Body of pancreas (tissue), 4 donors: ENCODE measurements at regions not wholly inside any gene's neighbourhood (a gene's known extent, or its start where the extent isn't known, plus 50 kb on each side); places are given as distances from the start of the nearest gene placed in this dataset.

Experiments
- ATAC-seq: fragments of 150-250 bp; one replicate; pipeline ENCODE4 v1.9.1; 2016
- DNase-seq, 4 donors: peaks; one replicate each; pipeline ENCODE4 v3.0.0-alpha.2; 2019
- H3K27ac ChIP-seq, 4 donors: fragments of 200-600 bp; sonication (generic); 1 replicate in 3 of 4; 2 replicates in 1 of 4; pipeline versions ENCODE4 v1.5.1 to v1.6.1; 2016 to 2019; ENCODE audit warnings: mild to moderate bottlenecking in 1 of 4, mixed read lengths in 1 of 4, moderate library complexity in 1 of 4
- H3K27me3 ChIP-seq, 2 donors: fragments of 200-600 bp; sonication (generic); one replicate each; pipeline ENCODE4 v1.6.0; 2016; ENCODE audit warnings: mild to moderate bottlenecking in 1 of 2
- H3K36me3 ChIP-seq, 2 donors: fragments of 200-600 bp; sonication (generic); replicated peaks in 1 of 2; 2 replicates each; pipeline ENCODE4 v1.5.1; 2016; ENCODE audit warnings: low read depth in 2 of 2; ENCODE audit not compliant: insufficient read depth in 1 of 2
- H3K4me1 ChIP-seq: fragments of 200-600 bp; sonication (generic); one replicate; pipeline ENCODE4 v1.6.0; 2016
- H3K4me3 ChIP-seq, 2 donors: fragments of 200-600 bp; sonication (generic); 1 replicate in 1 of 2; 2 replicates in 1 of 2; pipeline ENCODE4 v1.5.1; 2016 to 2019
- H3K9me3 ChIP-seq, 3 donors: fragments of 200-600 bp; sonication (generic); 1 replicate in 2 of 3; 2 replicates in 1 of 3; pipeline ENCODE4 v1.5.1; 2016
- POLR2A ChIP-seq, 3 donors: fragments of 450-650 bp; IDR thresholded peaks; one replicate each; pipeline ENCODE4 v1.6.1; 2016; ENCODE audit warnings: antibody characterized with exemption in 3 of 3, mild to moderate bottlenecking in 2 of 3
- WGBS, 2 donors: methylation state at CpG; one replicate each; pipeline ENCODE4 v1.1.5; 2017; 5-methylcytosine and 5-hydroxymethylcytosine counted together
- intact Hi-C: fragments of 100-400 bp; cut with DNase I; formaldehyde crosslinking; loops from one replicate; pipeline ENCODE4 v1.15.1; 2023
- TF ChIP-seq, protein P1 (sequence below), 7 experiments: fragments of 450-650 bp in 4 of 7; fragments of 200-600 bp in 3 of 7; sonication (generic) in 3 of 7; IDR thresholded peaks; one replicate each; pipeline ENCODE4 v1.5.1; 2016 to 2019; ENCODE audit warnings: antibody characterized with exemption in 7 of 7

GRCh38 chr7:32412471-32412870 lies 77.7 kb downstream of the LSM5 start:
- DNase-seq (no peak), ATAC-seq (no peak)
- 53 to 59% methylated on average over 4 of the region's 4 CpGs for WGBS, 2 donors
- intact Hi-C loops = no loop called here
- no peak overlapping the region for H3K4me3 ChIP-seq
- no peaks in the 10 kb centered on the region for H3K4me1 ChIP-seq
- no peaks in the 10 kb centered on the region for H3K27me3 ChIP-seq
- no peak for TF ChIP-seq POLR2A (IDR thresholded peaks at IDR 0.05)
- TF ChIP-seq, protein P1, sequence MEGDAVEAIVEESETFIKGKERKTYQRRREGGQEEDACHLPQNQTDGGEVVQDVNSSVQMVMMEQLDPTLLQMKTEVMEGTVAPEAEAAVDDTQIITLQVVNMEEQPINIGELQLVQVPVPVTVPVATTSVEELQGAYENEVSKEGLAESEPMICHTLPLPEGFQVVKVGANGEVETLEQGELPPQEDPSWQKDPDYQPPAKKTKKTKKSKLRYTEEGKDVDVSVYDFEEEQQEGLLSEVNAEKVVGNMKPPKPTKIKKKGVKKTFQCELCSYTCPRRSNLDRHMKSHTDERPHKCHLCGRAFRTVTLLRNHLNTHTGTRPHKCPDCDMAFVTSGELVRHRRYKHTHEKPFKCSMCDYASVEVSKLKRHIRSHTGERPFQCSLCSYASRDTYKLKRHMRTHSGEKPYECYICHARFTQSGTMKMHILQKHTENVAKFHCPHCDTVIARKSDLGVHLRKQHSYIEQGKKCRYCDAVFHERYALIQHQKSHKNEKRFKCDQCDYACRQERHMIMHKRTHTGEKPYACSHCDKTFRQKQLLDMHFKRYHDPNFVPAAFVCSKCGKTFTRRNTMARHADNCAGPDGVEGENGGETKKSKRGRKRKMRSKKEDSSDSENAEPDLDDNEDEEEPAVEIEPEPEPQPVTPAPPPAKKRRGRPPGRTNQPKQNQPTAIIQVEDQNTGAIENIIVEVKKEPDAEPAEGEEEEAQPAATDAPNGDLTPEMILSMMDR (IDR thresholded peaks at IDR 0.05) = no peak
- no peaks in the 10 kb centered on the region for H3K9me3 ChIP-seq
- no peaks in the 10 kb centered on the region for H3K36me3 ChIP-seq
- no peak overlapping the region for H3K27ac ChIP-seq

DNA sequence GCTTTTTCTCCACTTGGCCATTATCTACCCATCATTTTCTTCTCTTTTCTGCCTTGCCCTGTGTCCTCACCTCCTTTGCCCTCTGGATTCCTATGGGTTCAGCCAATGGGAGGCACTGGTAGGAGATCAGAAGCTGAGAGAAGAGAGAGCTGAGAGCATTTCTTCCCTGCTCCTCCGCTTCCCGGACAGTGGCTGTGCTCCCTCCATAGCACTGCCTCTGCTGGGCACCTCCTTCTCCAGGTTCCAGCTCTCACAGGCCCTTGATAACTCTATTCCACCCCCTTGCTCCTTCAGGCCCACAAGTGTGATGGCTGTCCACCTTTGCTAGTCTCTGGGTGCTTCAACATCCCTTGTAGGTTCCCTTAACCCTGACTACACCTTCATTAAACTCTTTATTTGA lies 79.6 kb downstream of the LSM5 start:
- WGBS, 2 donors = 78 to 89% methylated on average over 2 of the region's 2 CpGs
- Histone ChIP-seq H3K36me3 (no peaks in the 10 kb centered on the region), H3K4me1 (no peaks in the 10 kb centered on the region), H3K27me3 (no peaks in the 10 kb centered on the region), H3K4me3 (no peak overlapping the region), H3K9me3 (no peaks in the 10 kb centered on the region), H3K27ac (no peak overlapping the region)
- DNase-seq (no peak), ATAC-seq (no peak)
- intact Hi-C loops = no loop called here
- TF ChIP-seq, protein P1 (IDR thresholded peaks at IDR 0.05) = no peak
- no peak for TF ChIP-seq POLR2A (IDR thresholded peaks at IDR 0.05)

- 0% methylated on average over 1 of the region's 1 CpG for WGBS, 2 donors
- no peak for DNase-seq
- intact Hi-C loops = no loop called here
Observed at GRCh38 chr7:32406386-32406785, 83.8 kb downstream of the LSM5 start.

DNA sequence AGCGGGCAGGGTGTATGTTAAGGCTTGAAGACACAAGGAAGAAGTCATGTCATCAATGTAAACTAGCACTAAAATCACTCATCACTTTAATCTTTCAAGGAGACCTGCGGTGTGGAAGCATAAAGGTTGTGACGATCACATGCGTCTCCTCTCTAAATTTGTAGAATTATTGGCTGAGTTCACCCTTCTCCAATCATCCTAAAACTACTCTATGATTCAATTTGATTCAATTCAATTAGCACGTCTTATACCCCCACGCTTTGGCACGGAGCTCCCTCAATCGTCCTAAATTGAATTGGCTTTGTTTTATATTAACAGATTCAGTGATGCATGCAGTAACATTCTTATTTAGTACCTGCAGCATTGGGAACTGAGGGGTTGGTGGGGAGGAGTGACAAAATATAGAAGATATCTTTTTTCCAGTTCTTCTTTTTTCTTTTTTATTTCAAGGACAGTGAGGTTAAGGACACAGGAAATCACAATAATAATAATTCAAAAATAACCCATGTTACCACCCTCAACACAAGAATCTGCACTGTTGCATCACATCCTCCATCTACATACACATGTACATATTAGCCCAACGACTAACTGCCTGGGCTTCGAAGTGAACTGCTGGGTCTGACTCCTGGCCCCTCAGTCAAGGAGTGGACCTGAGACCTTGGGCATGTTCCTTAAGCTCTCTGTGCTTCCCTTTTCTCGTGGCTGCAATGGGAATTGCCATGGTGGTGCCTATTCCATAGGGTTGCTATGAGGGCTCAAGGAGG lies 86.5 kb downstream of the LSM5 start:
- Histone ChIP-seq H3K9me3 (no peaks in the 10 kb centered on the region), H3K27ac (no peak overlapping the region), H3K36me3 (no peaks in the 10 kb centered on the region), H3K4me1 (no peaks in the 10 kb centered on the region), H3K27me3 (no peaks in the 10 kb centered on the region), H3K4me3 (no peak overlapping the region)
- WGBS, 2 donors = 64 to 71% methylated on average over 11 of the region's 11 CpGs
- intact Hi-C loops = no loop called here
- DNase-seq = no peak
- no peak for TF ChIP-seq POLR2A (IDR thresholded peaks at IDR 0.05)
- TF ChIP-seq, protein P1 (IDR thresholded peaks at IDR 0.05) = no peak
- no peak for ATAC-seq

More at GRCh38 chr7:32406386-32406785, 83.8 kb downstream of the LSM5 start:
- Histone ChIP-seq H3K4me1 (no peaks in the 10 kb centered on the region), H3K36me3 (no peaks in the 10 kb centered on the region), H3K9me3 (no peaks in the 10 kb centered on the region), H3K27ac (no peak overlapping the region), H3K4me3 (no peak overlapping the region), H3K27me3 (no peaks in the 10 kb centered on the region)
- TF ChIP-seq, protein P1 (IDR thresholded peaks at IDR 0.05) = no peak
- TF ChIP-seq POLR2A (IDR thresholded peaks at IDR 0.05) = no peak
- ATAC-seq = no peak

- TF ChIP-seq, protein P1 (IDR thresholded peaks at IDR 0.05) = no peak
- ATAC-seq (no peak), DNase-seq (no peak)
- Histone ChIP-seq H3K4me3 (no peak overlapping the region), H3K36me3 (no peaks in the 10 kb centered on the region), H3K27ac (no peak overlapping the region), H3K4me1 (no peaks in the 10 kb centered on the region), H3K27me3 (no peaks in the 10 kb centered on the region), H3K9me3 (no peaks in the 10 kb centered on the region)
- WGBS, 2 donors = 60 to 70% methylated on average over 4 of the region's 4 CpGs
- intact Hi-C loops = no loop called here
Observed at GRCh38 chr7:32400676-32401075, 89.5 kb downstream of the LSM5 start.
